Mesothelial cell of epicardium (in vitro differentiated cells): ENCODE measurements at regions not wholly inside any gene's neighbourhood (a gene's known extent, or its start where the extent isn't known, plus 50 kb on each side); places are given as distances from the start of the nearest gene placed in this dataset.

Experiments used
- DNase-seq, 2 experiments: peaks; one replicate each; pipeline ENCODE4 v3.0.0; 2021; ENCODE audit warnings: low spot score in 2 of 2; ENCODE audit not compliant: unreplicated experiment in 2 of 2
- H3K27ac Mint-ChIP-seq: 2 replicates; pipeline ENCODE4 v1.8.0; 2021; ENCODE audit warnings: mixed read lengths
- H3K27me3 Mint-ChIP-seq: 2 replicates; pipeline ENCODE4 v1.8.0; 2021; ENCODE audit warnings: low read depth, mixed read lengths
- H3K36me3 Mint-ChIP-seq: 2 replicates; pipeline ENCODE4 v1.8.0; 2021; ENCODE audit warnings: mixed read lengths
- H3K4me1 Mint-ChIP-seq: 2 replicates; pipeline ENCODE4 v1.8.0; 2021; ENCODE audit warnings: mixed read lengths
- H3K4me3 Mint-ChIP-seq: 2 replicates; pipeline ENCODE4 v1.8.0; 2021; ENCODE audit warnings: mild to moderate bottlenecking, moderate library complexity, mixed read lengths
- H3K9me3 Mint-ChIP-seq: 2 replicates; pipeline ENCODE4 v1.8.0; 2021; ENCODE audit warnings: mixed read lengths
- CTCF ChIP-seq: fragments of 200-600 bp; sonication (generic); IDR thresholded peaks from one replicate; pipeline ENCODE4 v1.5.0; 2021; ENCODE audit warnings: antibody characterized with exemption; ENCODE audit not compliant: unreplicated experiment

- no peaks in the 10 kb centered on the region for H3K36me3 Mint-ChIP-seq
- H3K4me3 Mint-ChIP-seq, result no peak overlapping the region
- DNase-seq, result no peak
- H3K4me1 Mint-ChIP-seq, result peaks cover 44% of the 10 kb centered on the region
- TF ChIP-seq CTCF, result no peak
- no peaks in the 10 kb centered on the region for H3K9me3 Mint-ChIP-seq
- H3K27ac Mint-ChIP-seq, result no peak overlapping the region
- peaks cover 51% of the 10 kb centered on the region for H3K27me3 Mint-ChIP-seq
These were observed 363.5 kb downstream of the MAN2A1 start for GRCh38 chr5:110053205-110053604.

GRCh38 chr5:110053824-110054223 is 364.1 kb downstream of the MAN2A1 start:
- H3K36me3 Mint-ChIP-seq, result no peaks in the 10 kb centered on the region
- H3K27me3 Mint-ChIP-seq, result peaks cover 45% of the 10 kb centered on the region
- H3K9me3 Mint-ChIP-seq, result no peaks in the 10 kb centered on the region
- DNase-seq, result no peak
- no peak for TF ChIP-seq CTCF
- no peak overlapping the region for H3K4me3 Mint-ChIP-seq
- peak overlapping the region; percentile 20 for H3K27ac Mint-ChIP-seq
- peaks cover 48% of the 10 kb centered on the region for H3K4me1 Mint-ChIP-seq

- Mint-ChIP-seq H3K27me3 (peaks cover 44% of the 10 kb centered on the region), H3K4me3 (no peak overlapping the region), H3K27ac (peak overlapping the region; percentile 20), H3K36me3 (no peaks in the 10 kb centered on the region), H3K9me3 (no peaks in the 10 kb centered on the region), H3K4me1 (peaks cover 49% of the 10 kb centered on the region)
- peak in 1 of 2 experiments; percentile 48 for DNase-seq
- TF ChIP-seq CTCF, result no peak
These were observed 364.5 kb downstream of the MAN2A1 start for GRCh38 chr5:110054240-110054639.

GRCh38 chr5:110055302-110055701 is 365.6 kb downstream of the MAN2A1 start:
- peaks cover 49% of the 10 kb centered on the region for H3K4me1 Mint-ChIP-seq
- H3K4me3 Mint-ChIP-seq, result no peak overlapping the region

GRCh38 chr5:110056580-110057114 is 366.9 kb downstream of the MAN2A1 start:
- no peak for DNase-seq
- Mint-ChIP-seq H3K36me3 (no peaks in the 10 kb centered on the region), H3K27me3 (peaks cover 45% of the 10 kb centered on the region), H3K9me3 (peaks cover 5% of the 10 kb centered on the region), H3K27ac (no peak overlapping the region), H3K4me1 (peaks cover 49% of the 10 kb centered on the region), H3K4me3 (no peak overlapping the region)
- TF ChIP-seq CTCF, result no peak

More at GRCh38 chr5:110055302-110055701, 365.6 kb downstream of the MAN2A1 start:
- DNase-seq, result no peak
- Mint-ChIP-seq H3K9me3 (no peaks in the 10 kb centered on the region), H3K27me3 (peaks cover 47% of the 10 kb centered on the region), H3K27ac (no peak overlapping the region), H3K36me3 (no peaks in the 10 kb centered on the region)
- TF ChIP-seq CTCF, result no peak

DNA sequence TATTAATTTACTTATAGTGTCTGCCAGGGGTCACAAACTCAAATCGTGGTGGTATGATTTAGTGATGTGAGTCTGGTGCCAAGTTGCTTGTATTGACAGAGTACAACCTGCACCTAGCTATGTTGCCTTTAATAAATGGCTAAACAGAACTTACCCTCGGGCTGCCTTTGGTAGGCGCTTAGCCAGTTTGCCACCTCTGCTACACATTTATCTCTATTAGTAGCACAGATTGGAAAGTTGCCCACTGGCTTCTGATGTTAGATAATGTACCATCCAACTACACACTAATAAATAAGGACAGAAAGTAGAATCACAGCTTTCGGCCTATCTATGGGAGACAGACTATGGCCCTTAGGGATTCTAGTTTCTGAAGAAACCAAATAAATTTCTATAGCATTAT is 368.4 kb downstream of the MAN2A1 start:
- Mint-ChIP-seq H3K36me3 (no peaks in the 10 kb centered on the region), H3K9me3 (peaks cover 5% of the 10 kb centered on the region), H3K4me1 (peaks cover 55% of the 10 kb centered on the region), H3K27ac (no peak overlapping the region), H3K27me3 (peaks cover 50% of the 10 kb centered on the region), H3K4me3 (no peak overlapping the region)
- no peak for TF ChIP-seq CTCF
- peak in 1 of 2 experiments; percentile 39 for DNase-seq
